Kidney tubule cell (primary cell): ENCODE measurements at regions not wholly inside any gene's neighbourhood (a gene's known extent, or its start where the extent isn't known, plus 50 kb on each side); places are given as distances from the start of the nearest gene placed in this dataset.
"Not testable (repeated sequence)": the region's sequence is repeated elsewhere in the genome, so short reads cannot be mapped to it uniquely, and the experiment has no call there.

Experiments used
- DNase-seq: peaks from one replicate; pipeline ENCODE4 v3.0.0-alpha.2; 2018; ENCODE audit warnings: low spot score

DNA sequence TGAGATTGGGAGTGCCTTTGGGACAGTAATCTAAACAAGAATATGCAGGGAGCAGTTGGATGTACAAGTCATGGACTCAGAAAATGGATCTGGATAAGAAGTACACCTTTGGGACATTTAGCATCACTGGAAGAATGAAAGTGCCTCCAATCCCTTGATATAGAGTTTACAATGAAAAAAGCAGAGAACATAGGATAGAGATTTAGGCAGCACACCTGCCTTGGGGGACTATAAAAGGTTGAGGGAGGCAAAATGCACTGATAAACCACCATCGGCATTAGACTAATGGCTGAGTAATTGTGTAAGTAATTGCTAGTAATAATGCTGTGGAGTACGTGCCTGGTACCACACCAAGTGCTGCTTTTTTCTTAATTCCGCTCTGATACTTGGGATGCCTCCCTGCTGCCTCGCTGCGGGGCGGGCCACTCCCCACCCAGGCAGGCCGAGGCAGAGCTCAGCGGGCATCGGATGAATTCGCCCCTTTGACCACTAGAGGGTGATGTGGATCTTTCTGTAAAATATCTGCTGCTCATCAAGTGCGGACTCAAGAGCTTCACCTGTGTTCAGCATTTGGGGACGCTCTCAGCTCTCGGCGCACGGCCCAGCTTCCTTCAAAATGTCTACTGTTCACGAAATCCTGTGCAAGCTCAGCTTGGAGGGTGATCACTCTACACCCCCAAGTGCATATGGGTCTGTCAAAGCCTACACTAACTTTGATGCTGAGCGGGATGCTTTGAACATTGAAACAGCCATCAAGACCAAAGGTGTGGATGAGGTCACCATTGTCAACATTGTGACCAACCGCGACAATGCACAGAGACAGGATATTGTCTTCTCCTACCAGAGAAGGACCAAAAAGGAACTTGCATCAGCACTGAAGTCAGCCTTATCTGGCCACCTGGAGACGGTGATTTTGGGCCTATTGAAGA lies 99.9 kb downstream of the ANKRD18B start:
- peak; percentile 75 for DNase-seq

DNA sequence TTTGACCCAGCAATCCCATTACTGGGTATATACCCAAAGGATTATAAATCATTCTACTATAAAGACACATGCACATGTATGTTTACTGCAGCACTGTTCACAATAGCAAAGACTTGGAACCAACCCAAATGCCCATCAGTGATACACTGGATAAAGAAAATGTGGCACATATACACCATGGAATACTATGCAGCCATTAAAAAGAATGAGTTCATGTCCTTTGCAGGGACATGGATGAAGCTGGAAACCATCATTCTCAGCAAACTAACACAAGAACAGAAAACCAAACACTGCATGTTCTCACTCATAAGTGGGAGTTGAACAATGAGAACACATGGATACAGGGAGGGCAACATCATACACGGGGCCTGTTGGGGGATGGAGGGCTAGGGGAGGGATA lies 104.3 kb downstream of the ANKRD18B start:
- not testable (repeated sequence) for DNase-seq

DNA sequence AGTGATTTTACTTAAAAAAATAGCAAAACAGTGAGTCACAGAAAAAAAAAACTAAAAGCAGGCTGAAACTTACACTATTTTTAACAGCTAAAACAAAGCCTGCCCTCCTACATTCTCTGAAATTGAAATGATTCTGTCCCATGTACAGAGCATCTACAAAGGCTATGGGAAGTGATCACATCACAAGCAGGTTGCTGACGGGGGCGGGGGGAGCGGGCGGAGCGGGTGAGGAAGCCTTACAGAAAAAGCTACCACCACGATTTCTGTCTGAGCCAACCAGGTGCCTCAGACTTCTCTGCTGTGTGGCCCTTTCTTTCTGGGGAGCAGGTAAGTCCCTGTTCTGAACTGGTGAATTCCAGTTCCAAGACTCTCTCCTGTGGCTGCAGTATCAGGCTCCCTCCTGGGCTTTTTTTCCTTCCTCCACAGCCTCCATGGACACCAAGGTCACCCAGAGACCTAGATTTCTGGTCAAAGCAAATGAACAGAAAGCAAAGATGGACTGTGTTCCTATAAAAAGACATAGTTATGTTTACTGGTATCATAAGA lies 104.9 kb downstream of the ANKRD18B start:
- DNase-seq, result no peak

DNA sequence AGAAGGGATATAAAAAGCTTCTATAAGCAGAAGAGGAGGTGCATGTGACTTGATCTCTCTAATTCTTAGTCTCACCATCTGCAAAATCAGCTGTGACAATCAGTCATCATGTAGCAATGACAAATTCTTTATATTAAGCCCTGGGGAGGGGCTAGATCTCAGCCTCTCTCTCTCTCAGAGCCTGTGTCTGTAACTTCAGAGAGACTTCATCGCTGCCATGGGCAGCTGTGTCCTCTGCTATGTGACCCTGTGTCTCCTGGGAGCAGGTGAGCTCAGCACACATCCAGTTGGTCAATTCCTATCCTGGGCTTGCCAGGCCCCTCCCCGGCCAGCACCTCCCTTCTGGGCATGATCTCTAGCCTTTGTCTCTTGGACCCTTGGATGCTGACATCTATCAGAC lies 109.6 kb downstream of the ANKRD18B start:
- DNase-seq, result no peak

DNA sequence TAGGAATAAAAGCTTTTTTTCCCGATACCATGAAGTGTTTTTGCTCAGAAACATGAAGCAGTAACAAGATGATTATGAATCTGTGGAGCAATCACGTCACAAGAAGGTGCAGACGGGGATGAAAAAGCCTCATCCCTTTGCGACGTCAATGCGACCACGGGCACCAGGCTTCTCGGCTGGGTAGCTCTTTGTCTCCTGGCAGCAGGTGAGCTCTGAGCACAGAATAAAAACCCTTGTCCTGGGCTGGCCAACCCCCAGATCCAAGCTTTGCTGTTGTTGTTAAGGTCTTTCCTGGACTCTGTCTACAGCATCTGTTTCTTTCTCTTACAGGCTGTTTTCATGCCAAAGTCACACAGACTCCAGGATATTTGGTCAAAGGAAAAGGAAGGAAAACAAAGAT lies 113.8 kb downstream of the ANKRD18B start:
- DNase-seq, result no peak

DNA sequence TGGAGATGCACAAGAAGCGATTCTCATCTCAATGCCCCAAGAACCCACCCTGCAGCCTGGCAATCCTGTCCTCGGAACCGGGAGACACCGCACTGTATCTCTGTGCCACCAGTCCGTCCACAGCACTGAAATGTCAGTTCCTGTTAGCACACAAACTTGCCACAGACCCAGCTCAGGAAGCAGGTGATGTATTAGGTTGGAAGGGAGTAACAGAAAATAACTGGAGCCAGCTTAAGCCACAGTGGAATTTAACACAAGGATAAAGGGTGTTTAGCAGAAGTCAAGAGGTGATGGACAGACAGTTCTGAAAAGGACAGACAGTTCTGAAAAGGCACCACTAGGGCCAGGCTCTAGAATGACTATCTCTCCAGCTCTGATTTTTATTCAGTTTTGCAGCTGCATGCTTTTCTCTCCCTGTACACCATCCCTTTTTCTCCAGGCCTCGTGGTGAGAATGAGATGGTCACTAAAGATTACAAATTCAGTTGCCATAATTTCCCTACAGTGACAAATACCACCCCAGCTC lies 114.4 kb downstream of the ANKRD18B start:
- DNase-seq, result no peak

DNA sequence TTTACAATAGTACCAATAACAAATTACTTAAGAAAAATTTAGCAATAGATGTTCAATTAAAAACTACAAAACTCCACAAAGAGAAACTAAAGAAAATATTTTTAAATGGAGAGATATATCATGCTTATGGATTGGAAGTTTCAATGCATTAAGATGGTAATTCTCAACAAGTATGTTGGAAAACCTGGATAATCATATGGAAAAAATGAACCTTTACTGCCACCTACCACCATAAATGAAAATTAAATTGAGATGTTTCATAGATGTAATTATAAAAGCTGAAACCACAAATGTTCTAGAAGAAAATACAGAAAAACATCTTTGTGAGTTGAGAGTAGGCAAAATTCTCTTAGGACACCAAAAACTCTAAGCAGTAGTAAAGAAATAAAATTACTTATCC lies 121.7 kb downstream of the ANKRD18B start:
- no peak for DNase-seq

DNA sequence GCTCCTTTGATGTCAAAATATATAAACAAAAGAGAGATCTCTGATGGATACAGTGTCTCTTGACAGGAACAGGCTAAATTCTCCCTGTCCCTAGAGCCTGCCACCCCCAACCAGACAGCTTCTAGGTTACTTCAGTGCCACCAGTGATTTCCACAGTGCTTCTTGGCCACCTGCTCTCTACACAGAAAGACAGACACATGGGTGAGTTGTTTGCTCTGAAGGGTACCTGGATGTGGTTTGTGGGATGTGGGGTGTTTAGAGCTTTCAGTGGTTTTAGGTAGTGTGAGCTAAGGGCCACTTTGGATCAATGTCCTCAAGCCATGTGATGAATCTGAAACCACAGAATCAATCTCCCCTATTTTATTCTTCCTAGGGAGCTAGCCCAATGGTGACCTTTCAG lies 125.4 kb downstream of the ANKRD18B start:
- DNase-seq, result no peak

DNA sequence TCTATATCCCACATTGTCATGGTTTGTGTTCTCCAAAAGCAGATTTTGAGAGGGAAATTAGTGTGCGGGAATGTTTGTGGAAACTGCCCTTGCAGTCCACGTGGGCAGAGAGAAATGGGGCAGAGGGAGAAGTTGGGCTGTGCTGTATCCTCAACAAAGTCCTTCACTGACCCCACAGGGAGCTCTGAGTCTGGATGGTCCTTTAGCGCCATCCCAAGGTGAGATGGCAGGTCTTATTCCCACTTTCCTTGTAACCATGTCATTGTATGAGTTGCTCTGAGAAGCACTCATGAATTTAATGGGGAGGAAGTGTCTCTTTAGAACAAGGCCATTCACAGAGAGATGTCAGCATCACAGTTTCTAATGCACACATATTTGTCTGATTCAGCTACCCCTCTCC lies 127.1 kb downstream of the ANKRD18B start:
- no peak for DNase-seq

DNA sequence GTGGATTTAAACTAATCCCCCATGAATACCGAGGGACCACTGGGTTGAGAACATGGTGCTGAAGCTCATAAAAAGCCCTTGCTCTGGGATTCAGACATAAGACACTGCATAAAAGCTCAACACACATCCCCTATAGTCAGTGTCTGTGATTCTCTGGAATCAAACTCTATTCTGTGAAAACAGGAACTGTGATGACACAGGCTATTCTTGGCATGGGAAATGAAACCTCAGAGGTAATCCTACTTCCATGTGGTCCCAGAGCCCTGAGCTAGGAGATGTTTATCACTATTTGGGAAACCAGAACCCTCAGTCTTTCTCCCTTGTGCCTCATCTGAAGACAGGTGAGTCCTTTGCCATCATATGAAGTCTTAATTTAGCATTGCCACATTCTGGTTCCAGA lies 135.4 kb upstream of the PRSS3 start:
- no peak for DNase-seq

DNA sequence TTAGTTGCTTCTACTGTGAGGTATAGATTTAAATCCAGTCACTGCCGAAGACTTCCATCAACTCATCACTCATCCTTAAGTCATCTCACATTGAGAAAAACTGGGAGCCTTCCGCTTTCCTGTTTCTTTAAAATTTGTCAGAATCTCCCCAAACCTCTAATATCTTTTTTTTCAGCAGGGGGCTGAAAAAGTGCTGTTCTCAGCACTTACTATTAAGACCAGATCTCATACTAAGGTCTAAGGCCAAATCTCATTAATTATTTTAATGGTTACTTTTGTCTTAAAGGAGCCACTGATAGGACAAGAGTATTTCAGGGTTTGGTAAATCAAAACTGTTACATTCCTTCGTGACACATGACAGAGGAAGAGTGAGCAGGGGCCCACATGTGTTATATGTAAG lies 134.6 kb upstream of the PRSS3 start:
- no peak for DNase-seq

DNA sequence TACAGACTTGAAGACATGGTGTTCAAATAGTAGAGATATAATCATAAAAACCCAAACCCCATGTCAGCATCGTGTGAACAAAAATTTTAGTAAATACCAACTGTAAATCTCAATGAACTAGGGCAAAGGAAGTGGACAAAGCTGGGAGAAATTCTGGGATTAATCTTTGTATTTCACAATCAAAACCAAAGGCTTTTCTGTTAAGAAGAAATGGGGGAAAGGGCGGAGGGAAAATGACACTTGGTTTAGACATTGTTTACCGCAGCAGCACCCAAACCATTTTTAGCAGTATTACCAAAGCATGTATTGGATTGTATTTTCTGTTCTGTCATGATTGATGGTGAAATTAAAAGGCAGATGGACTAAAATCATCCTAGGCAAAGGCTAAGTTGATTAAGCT lies 134.2 kb upstream of the PRSS3 start:
- DNase-seq, result no peak

DNA sequence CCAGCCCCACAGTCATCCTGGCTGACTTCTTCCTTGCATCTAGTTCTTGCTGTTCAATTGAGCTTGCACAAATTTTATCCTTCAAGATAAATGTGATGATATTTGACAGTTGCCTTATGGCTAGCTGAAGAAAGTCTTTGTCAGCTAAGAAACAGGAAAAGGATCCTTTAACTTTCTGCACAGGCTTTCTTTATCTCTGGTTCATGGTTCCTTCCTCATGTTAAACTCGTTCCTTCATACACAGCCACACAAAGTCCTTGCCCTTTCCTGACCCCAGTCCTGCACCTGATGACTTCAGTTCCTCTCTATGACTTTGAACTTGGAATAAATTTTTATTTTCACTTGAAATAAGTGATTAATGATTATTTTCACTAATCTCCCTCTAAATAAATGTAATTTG lies 132.5 kb upstream of the PRSS3 start:
- no peak for DNase-seq

DNA sequence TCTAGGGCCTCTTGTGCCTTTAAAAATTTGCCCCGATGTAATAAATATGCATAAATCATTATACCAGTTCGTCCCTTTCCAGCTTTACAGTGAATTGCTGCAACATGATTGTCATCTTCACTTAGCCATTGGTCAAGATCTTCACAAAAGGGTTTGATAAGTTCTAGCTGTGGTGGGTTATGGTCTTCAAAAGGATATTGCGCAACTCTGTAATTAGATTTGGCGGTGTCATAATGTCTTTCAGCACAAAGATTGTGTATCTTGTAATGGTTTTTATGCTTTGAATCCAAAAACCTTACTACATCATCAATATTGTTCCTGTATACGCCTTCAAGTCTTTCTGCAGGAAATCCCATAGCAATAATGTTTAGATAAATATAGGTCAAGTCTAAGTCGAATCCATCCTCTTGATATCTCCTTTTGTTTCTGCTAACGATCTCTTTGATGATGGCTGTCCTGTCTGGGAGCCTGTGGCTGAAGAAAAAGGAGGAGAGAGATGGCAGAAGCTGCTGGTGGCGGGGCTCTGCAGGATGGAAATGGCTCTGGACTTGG lies 119.1 kb upstream of the PRSS3 start:
- DNase-seq, result not testable (repeated sequence)

DNA sequence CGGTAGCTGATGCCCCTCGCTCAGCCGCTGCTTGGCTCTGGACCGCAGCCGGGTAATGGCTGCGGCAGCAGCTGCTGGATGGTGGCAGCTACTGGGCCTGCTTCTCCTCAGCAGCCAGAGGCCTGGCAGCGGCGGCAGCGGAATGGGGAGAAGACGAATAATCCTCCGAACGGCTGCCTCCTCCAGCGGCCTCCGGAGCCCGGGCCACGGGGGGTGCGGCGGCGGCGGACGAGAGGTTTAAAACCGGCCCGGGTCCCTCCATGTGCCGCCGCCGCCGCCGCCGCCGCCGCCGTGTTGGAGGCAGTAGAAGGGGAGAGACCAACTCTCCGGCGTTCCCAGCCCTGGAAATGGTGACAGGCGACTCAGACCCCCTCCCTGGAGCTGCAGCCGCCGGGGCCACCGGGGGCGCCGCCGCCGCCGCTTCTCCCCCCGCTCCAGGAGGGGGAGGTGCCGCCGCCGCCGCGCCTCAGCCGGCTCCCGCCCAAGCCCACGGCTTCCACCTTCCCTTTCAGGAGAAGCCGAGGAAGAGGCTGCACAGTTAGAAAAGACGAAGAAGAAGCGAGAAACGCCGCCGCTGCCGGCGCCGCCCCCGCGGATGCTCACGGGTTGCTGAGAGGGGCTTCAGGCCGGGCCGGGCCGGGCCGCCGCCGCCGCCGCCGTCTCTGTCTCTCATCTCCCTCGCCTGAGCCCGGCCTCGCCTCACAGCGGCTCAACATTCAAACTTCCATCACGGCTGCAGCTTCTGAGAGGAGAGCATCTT lies 118.4 kb upstream of the PRSS3 start:
- no peak for DNase-seq

DNA sequence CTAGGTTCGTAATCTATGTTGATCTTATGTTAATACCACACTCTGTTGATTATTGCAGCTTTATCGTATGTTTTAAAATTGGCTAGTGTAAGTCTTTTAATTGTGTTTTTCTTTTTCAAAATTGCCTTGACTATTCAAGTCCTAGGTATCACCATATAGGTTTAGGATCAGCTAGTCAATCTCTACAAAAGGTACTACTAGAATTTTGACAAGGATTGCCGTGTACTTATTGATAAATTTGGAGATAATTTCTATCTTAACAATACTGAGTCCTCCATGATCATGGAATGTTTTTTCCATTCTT lies 117.9 kb upstream of the PRSS3 start:
- DNase-seq, result no peak

DNA sequence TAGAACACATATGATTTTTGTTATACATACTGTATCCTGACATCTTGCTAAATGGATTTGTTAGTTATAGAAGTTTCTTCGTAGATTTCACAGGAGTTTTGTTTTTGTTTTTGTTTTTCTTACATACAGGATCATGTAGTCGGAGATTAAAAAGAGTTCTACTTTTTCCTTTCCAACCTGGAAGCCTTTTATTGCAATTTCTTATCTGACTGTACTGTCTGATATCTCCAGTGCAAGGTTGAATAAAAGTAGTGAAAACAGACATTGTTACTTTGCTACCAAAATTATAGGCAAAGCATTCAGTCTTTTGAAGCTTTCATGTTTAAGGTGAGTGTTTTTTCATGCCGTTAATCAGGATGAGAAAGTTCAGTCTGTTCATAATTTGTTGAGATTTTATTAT lies 117.4 kb upstream of the PRSS3 start:
- no peak for DNase-seq

DNA sequence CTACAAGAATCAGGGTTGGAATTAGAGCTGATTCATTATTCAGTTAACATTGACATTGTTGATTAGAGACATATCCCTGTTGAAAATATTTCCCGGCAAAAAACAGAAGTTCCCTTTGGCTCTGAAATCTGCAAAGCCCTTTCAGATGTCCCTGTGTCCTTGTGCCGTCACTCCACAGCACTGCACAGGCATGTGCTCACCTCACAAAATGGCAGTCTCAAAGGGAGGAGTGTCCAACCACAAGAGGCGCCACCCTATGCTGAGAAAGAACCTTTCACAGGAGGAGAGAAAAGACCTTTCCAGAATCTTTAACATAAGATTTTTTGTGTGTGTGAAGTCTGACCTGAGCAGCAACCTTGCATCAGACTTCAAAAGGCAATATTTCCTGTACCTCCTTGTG lies 112.8 kb upstream of the PRSS3 start:
- DNase-seq, result no peak

DNA sequence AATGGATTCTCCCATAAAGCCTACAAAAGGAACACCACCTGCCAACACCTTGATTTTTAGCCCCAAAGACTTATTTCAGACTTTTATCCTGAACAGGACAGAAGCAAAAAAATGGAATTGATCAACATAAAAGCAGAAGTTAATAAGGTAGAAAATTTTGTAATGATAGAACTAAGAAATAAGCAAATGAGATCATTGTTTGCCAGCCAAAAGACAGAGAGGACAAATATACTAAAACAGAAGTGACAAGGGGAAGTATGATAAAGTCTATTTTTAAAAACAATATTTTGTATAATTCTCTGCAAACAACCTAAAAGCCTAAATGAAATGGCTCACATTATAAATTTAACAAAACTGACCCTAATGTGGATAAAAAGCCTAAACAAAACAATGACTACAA lies 110.5 kb upstream of the PRSS3 start:
- no peak for DNase-seq

DNA sequence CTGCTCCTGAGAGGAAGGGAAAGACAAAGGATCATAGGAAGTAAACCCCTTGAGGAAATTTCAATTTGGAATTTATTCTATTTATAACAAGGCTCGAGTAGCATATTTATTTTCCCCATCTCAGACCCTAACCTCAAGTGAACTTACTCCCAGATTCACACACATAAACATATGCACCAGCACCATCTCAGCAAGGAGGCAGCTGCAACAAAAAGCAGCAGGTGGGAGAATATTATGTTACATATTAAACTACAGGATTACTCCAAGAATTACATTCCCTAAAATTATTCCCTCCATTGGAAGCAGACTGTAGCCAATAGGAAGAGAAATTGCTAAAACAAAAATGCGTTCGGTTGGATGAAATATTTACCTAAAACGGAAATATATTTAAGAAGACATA lies 108.4 kb upstream of the PRSS3 start:
- DNase-seq, result no peak

DNA sequence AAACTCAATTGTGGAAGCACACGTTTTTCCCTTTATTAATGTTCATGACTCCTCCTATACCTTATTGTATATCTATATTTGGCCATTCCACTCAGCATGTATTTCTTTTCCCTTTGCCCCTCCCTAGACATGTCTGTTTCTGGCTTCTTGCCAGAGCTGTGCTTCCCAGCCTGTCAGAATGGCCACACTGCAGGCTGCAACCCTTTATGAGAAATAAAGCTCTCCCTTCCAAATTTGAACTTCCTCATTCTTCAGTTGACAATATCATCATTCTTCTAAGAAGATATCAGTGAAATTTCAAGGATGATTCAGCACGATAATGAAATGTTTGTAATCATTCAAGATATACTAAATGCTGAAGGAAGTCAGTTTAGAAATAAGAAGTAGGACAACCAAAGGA lies 107.6 kb upstream of the PRSS3 start:
- peak; percentile 21 for DNase-seq

DNA sequence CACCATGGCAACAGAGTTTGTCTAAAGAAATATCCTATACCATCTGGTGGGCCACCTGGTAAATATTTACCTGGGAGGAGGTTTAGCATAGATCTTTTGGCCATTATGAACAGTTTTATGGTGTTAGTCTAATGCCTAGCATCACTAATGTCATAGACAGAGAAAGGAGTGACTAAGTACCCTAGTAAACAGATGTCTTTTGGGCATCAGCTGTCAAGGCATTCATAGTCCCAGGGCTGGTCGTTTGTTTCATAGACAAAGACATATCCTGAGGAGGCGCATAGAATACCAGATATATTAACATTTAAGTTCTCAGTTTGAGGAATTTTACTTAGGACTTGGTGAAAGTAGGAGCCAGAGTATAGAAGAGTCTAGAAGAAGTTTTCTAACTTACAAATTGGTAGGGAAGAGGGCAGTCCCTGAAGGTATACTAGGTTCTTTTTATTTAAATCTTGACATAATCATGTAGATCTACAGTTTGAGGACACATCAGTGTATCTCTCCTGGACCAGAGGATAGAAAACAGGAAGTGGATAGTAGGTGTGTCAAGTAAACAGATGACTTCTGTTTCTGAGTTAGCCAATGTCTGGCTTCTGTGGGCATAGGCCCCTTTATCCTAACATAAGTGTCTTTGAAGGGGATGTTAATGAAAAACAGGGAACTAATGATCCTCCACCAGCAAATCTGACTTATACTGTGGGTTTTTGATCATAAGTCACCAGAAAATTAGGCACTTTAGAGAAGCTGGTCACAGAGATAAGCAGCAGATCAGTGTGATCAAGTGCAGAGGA lies 105.0 kb upstream of the PRSS3 start:
- no peak for DNase-seq
